ENCODE measurements at regions not wholly inside any gene's neighbourhood (a gene's known extent, or its start where the extent isn't known, plus 50 kb on each side); places are given as distances from the start of the nearest gene placed in this dataset.

DNA sequence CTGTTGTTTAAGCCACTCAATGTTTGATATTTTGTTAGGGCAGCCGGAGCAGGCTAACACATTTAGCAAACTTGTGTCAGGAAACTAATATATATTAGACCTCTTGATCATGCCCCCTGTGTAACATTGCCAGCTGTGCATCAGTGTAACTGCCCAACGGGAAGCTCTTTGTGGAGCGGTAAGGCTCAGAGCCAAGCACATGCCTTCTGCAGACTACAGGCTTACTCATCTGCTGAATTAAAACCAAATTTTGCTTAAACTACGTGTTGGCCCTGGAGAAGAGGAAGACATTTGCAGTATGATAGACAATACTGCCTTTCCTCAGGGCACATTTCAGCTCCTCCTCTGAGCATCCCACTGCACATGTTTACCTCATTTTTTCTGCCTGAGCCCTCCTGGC is 50.5 kb upstream of the KCNMB2 start:
- H3K9ac ChIP-seq (ENCODE audit: low read length), result no peak overlapping the region
- no peak overlapping the region for H3K27ac ChIP-seq (ENCODE audit: low read depth, low read length)
- H3K36me3 ChIP-seq (ENCODE audit: control insufficient read depth, insufficient read depth, low read length), result no peaks in the 10 kb centered on the region
- H3K4me3 ChIP-seq (ENCODE audit: low read depth, low read length), result no peak overlapping the region
- H3K9me3 ChIP-seq (ENCODE audit: control insufficient read depth, insufficient read depth, low read depth, low read length), result no peaks in the 10 kb centered on the region
- no peaks in the 10 kb centered on the region for H3K27me3 ChIP-seq (ENCODE audit: control insufficient read depth, insufficient read depth, low read length)
- H3K4me1 ChIP-seq (ENCODE audit: control insufficient read depth, insufficient read depth, low read length), result peaks cover 9% of the 10 kb centered on the region; the same call in 1 of the 2 replicates

Data from HUES6 (cell line).